Mesenchymal stem cell (in vitro differentiated cells and primary cell): ENCODE measurements at regions not wholly inside any gene's neighbourhood (a gene's known extent, or its start where the extent isn't known, plus 50 kb on each side); places are given as distances from the start of the nearest gene placed in this dataset.

Experiments used
- DNase-seq: peaks from one replicate; pipeline ENCODE4 v3.0.0-alpha.2; 2013
- H2AFZ ChIP-seq: one replicate; pipeline ENCODE4 v1.6.1; 2013; ENCODE audit warnings: low read depth, mild to moderate bottlenecking, control low read depth, inconsistent platforms, low read length, moderate library complexity
- H2AK5ac ChIP-seq: 2 replicates; pipeline ENCODE4 v1.6.1; 2013; ENCODE audit warnings: low read length, moderate library complexity, mild to moderate bottlenecking, inconsistent platforms; ENCODE audit not compliant: severe bottlenecking
- H2BK120ac ChIP-seq: one replicate; pipeline ENCODE4 v1.6.1; 2013; ENCODE audit warnings: low read depth, mild to moderate bottlenecking, inconsistent platforms, low read length, moderate library complexity
- H2BK12ac ChIP-seq, 2 experiments: one replicate each; pipeline ENCODE4 v1.6.1; 2013; ENCODE audit warnings: inconsistent platforms in 2 of 2, low read length in 2 of 2, mild to moderate bottlenecking in 2 of 2, moderate library complexity in 2 of 2, control low read depth in 1 of 2
- H2BK15ac ChIP-seq: one replicate; pipeline ENCODE4 v1.6.1; 2013; ENCODE audit warnings: mild to moderate bottlenecking, low read depth, inconsistent platforms; ENCODE audit not compliant: poor library complexity, severe bottlenecking
- H2BK5ac ChIP-seq: 2 replicates; pipeline ENCODE4 v1.6.1; 2013; ENCODE audit warnings: low read depth, mild to moderate bottlenecking, low read length, control low read depth, inconsistent platforms; ENCODE audit not compliant: poor library complexity, severe bottlenecking
- H3K14ac ChIP-seq, 2 experiments: one replicate each; pipeline ENCODE4 v1.6.1; 2013; ENCODE audit warnings: inconsistent platforms in 2 of 2, low read length in 2 of 2, control low read depth in 1 of 2, mild to moderate bottlenecking in 1 of 2, moderate library complexity in 1 of 2
- H3K18ac ChIP-seq, 2 experiments: one replicate each; pipeline ENCODE4 v1.6.1; 2013; ENCODE audit warnings: inconsistent platforms in 2 of 2, low read length in 2 of 2, control low read depth in 1 of 2, low read depth in 1 of 2, mild to moderate bottlenecking in 1 of 2
- H3K23ac ChIP-seq, 2 experiments: one replicate each; pipeline ENCODE4 v1.6.1; 2013; ENCODE audit warnings: inconsistent platforms in 2 of 2, low read length in 2 of 2, mild to moderate bottlenecking in 2 of 2, moderate library complexity in 2 of 2, control low read depth in 1 of 2
- H3K27ac ChIP-seq: 2 replicates; pipeline ENCODE4 v1.5.1; 2013; ENCODE audit warnings: mild to moderate bottlenecking, moderate library complexity, low read length, control low read depth, inconsistent platforms; ENCODE audit not compliant: poor library complexity, severe bottlenecking
- H3K27me3 ChIP-seq, 2 experiments: 2 replicates each; pipeline versions ENCODE4 v1.6.1 to v1.7.0; 2013; ENCODE audit warnings: low read length in 2 of 2, mild to moderate bottlenecking in 2 of 2, moderate library complexity in 2 of 2, control low read depth in 1 of 2, inconsistent platforms in 1 of 2; ENCODE audit not compliant: control insufficient read depth in 1 of 2, insufficient read depth in 1 of 2
- H3K36me3 ChIP-seq, 2 experiments: 2 replicates each; pipeline versions ENCODE4 v1.6.1 to v1.7.0; 2013; ENCODE audit warnings: low read length in 2 of 2, control low read depth in 1 of 2, inconsistent platforms in 1 of 2, low read depth in 1 of 2, mild to moderate bottlenecking in 1 of 2; ENCODE audit not compliant: insufficient read depth in 2 of 2, control insufficient read depth in 1 of 2
- H3K4ac ChIP-seq, 2 experiments: one replicate each; pipeline ENCODE4 v1.6.1; 2013; ENCODE audit warnings: inconsistent platforms in 2 of 2, low read length in 2 of 2, mild to moderate bottlenecking in 2 of 2, moderate library complexity in 2 of 2, control low read depth in 1 of 2, low read depth in 1 of 2
- H3K4me1 ChIP-seq: 2 replicates; pipeline ENCODE4 v1.6.1; 2013; ENCODE audit warnings: low read depth, low read length, control low read depth; ENCODE audit not compliant: control insufficient read depth, insufficient read depth
- H3K4me2 ChIP-seq: 2 replicates; pipeline ENCODE4 v1.6.1; 2013; ENCODE audit warnings: low read length, mild to moderate bottlenecking, inconsistent platforms; ENCODE audit not compliant: poor library complexity, severe bottlenecking
- H3K4me3 ChIP-seq, 2 experiments: 2 replicates each; pipeline versions ENCODE4 v1.5.1 to v1.7.0; 2013; ENCODE audit warnings: low read length in 2 of 2, mild to moderate bottlenecking in 2 of 2, control low read depth in 1 of 2, low read depth in 1 of 2; ENCODE audit not compliant: insufficient read depth in 1 of 2
- H3K79me1 ChIP-seq: replicated peaks from 2 replicates; pipeline ENCODE4 v1.6.1; 2013; ENCODE audit warnings: mild to moderate bottlenecking, control low read depth, low read length, inconsistent platforms; ENCODE audit not compliant: poor library complexity, severe bottlenecking
- H3K9ac ChIP-seq: 2 replicates; pipeline ENCODE4 v1.7.0; 2013; ENCODE audit warnings: mild to moderate bottlenecking, low read length, moderate library complexity
- H3K9me3 ChIP-seq: 2 replicates; pipeline ENCODE4 v1.7.0; 2013; ENCODE audit warnings: mild to moderate bottlenecking, low read length; ENCODE audit not compliant: control insufficient read depth
- H4K8ac ChIP-seq: one replicate; pipeline ENCODE4 v1.6.1; 2013; ENCODE audit warnings: inconsistent platforms, mild to moderate bottlenecking, low read length, moderate library complexity
- H4K91ac ChIP-seq: one replicate; pipeline ENCODE4 v1.6.1; 2013; ENCODE audit warnings: mild to moderate bottlenecking, low read length, inconsistent platforms
- WGBS: methylation state at CpG from one replicate; pipeline ENCODE4 v1.1.7; 2013; ENCODE audit warnings: mixed read lengths; 5-methylcytosine and 5-hydroxymethylcytosine counted together

- H3K4me2 ChIP-seq = no peak overlapping the region
- no peak overlapping the region for H4K8ac ChIP-seq
- no peaks in the 10 kb centered on the region for H3K9me3 ChIP-seq
- no peak overlapping the region for H2BK5ac ChIP-seq
- no peak overlapping the region for H3K4me3 ChIP-seq
- H3K36me3 ChIP-seq = no peaks in the 10 kb centered on the region
- no peak overlapping the region for H3K27ac ChIP-seq
- H3K79me1 ChIP-seq = no peaks in the 10 kb centered on the region
- 88% methylated on average over 6 of the region's 7 CpGs for WGBS
- DNase-seq = no peak
- no peak overlapping the region for H2BK15ac ChIP-seq
- no peak overlapping the region for H3K23ac ChIP-seq
- H3K4ac ChIP-seq = no peak overlapping the region
- H3K27me3 ChIP-seq = no peaks in the 10 kb centered on the region
- H2AFZ ChIP-seq = no peak overlapping the region
- H3K18ac ChIP-seq = no peak overlapping the region
- no peak overlapping the region for H3K9ac ChIP-seq
- H2BK120ac ChIP-seq = no peak overlapping the region
- H2BK12ac ChIP-seq = no peak overlapping the region
- H4K91ac ChIP-seq = no peak overlapping the region
- no peaks in the 10 kb centered on the region for H3K4me1 ChIP-seq
- no peak overlapping the region for H3K14ac ChIP-seq
- no peak overlapping the region for H2AK5ac ChIP-seq
Observed at GRCh38 chr2:122138561-122138960, 383.1 kb downstream of the TSN start.

- Histone ChIP-seq H3K79me1 (no peaks in the 10 kb centered on the region), H3K4me3 (no peak overlapping the region), H2BK15ac (no peak overlapping the region), H3K9ac (no peak overlapping the region), H3K14ac (no peak overlapping the region), H2AFZ (no peak overlapping the region), H3K4me1 (no peaks in the 10 kb centered on the region), H4K8ac (no peak overlapping the region), H2AK5ac (no peak overlapping the region), H3K4ac (no peak overlapping the region), H2BK5ac (no peak overlapping the region), H3K36me3 (no peaks in the 10 kb centered on the region), H4K91ac (no peak overlapping the region), H3K27me3 (no peaks in the 10 kb centered on the region), H3K27ac (no peak overlapping the region), H2BK120ac (no peak overlapping the region), H3K18ac (no peak overlapping the region), H2BK12ac (no peak overlapping the region), H3K23ac (no peak overlapping the region), H3K4me2 (no peak overlapping the region), H3K9me3 (no peaks in the 10 kb centered on the region)
- 82% methylated on average over 11 of the region's 11 CpGs for WGBS
- no peak for DNase-seq
Observed at GRCh38 chr2:122139739-122140420, 384.4 kb downstream of the TSN start.

GRCh38 chr2:122144884-122145283, 389.4 kb downstream of the TSN start:
- Histone ChIP-seq H2BK12ac (no peak overlapping the region), H3K4me3 (no peak overlapping the region), H3K36me3 (no peaks in the 10 kb centered on the region), H4K91ac (no peak overlapping the region), H2BK120ac (no peak overlapping the region), H3K9ac (no peak overlapping the region), H3K79me1 (no peaks in the 10 kb centered on the region), H3K18ac (no peak overlapping the region), H4K8ac (no peak overlapping the region), H3K23ac (no peak overlapping the region), H3K14ac (no peak overlapping the region), H3K4ac (no peak overlapping the region), H3K27me3 (no peaks in the 10 kb centered on the region), H2BK15ac (no peak overlapping the region), H2BK5ac (no peak overlapping the region), H3K9me3 (no peaks in the 10 kb centered on the region), H3K4me2 (no peak overlapping the region), H3K27ac (no peak overlapping the region), H3K4me1 (no peaks in the 10 kb centered on the region), H2AK5ac (no peak overlapping the region), H2AFZ (no peak overlapping the region)
- WGBS = no CpG with 5 or more reads among the region's 3 CpGs
- no peak for DNase-seq

GRCh38 chr2:122145856-122146255, 390.4 kb downstream of the TSN start:
- Histone ChIP-seq H3K23ac (no peak overlapping the region), H3K18ac (no peak overlapping the region), H2BK15ac (no peak overlapping the region), H3K14ac (no peak overlapping the region), H2BK5ac (no peak overlapping the region), H2BK120ac (no peak overlapping the region), H3K9me3 (no peaks in the 10 kb centered on the region), H3K79me1 (no peaks in the 10 kb centered on the region), H2AK5ac (no peak overlapping the region), H3K9ac (no peak overlapping the region), H3K27me3 (no peaks in the 10 kb centered on the region), H4K8ac (no peak overlapping the region), H3K27ac (no peak overlapping the region), H3K4me3 (no peak overlapping the region), H3K4me1 (no peaks in the 10 kb centered on the region), H2BK12ac (no peak overlapping the region), H3K36me3 (no peaks in the 10 kb centered on the region), H4K91ac (no peak overlapping the region), H2AFZ (no peak overlapping the region), H3K4ac (no peak overlapping the region), H3K4me2 (no peak overlapping the region)
- DNase-seq = no peak
- 71% methylated on average over 2 of the region's 3 CpGs for WGBS
